ENCODE measurements at regions not wholly inside any gene's neighbourhood (a gene's known extent, or its start where the extent isn't known, plus 50 kb on each side); places are given as distances from the start of the nearest gene placed in this dataset.

DNA sequence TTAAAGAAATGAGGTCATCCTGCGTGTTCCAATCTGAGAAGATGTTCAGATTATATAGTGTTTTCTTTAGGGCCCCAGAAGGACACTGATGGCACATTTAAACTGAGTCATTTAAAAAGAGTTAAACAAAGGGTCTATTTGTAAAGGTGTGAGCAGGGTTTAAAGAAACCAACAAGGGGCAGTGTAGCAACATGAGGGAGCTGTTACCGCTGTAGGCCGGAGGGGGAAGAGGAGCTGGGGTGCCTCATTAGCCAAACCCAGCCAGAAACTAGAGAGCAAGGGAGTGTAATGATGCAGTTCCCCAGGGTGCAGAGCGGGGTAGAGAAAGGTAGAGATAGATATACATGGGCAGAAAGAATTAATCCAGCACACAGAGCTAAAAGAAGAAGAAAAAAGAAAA, 160.4 kb downstream of the TBX5 start:
- TF ChIP-seq CTCF (IDR thresholded peaks at IDR 0.05) (no peak), EZH2 (IDR thresholded peaks at IDR 0.05; ENCODE audit: borderline replicate concordance, insufficient read depth, low read depth, low read length, poor library complexity, severe bottlenecking) (no peak)

Measured in B cell (primary cell).